ENCODE measurements at regions not wholly inside any gene's neighbourhood (a gene's known extent, or its start where the extent isn't known, plus 50 kb on each side); places are given as distances from the start of the nearest gene placed in this dataset.

DNA sequence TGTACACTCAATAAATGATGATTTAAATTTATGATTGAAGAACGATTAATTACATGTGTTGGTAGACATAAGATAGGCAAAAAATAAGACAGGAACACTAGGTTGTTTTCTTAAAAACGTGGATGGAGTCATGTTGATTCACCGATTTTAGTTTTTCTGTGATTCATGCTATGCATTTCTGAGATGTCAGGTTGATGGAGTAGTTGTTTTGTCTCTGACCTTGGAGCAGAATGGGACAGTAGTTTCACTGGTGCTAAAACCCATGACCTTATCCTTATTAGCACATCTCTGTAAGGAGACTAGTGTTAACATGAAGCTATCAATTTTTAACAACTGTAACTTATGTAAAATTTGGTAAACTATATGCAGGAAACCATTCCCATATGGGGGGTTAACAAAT is 611.6 kb upstream of the FZD8 start:
- in situ Hi-C loops (cut with MboI; ENCODE audit: low sequenced_read_pairs, unreplicated experiment): no loop called here
- TF ChIP-seq, protein P1, sequence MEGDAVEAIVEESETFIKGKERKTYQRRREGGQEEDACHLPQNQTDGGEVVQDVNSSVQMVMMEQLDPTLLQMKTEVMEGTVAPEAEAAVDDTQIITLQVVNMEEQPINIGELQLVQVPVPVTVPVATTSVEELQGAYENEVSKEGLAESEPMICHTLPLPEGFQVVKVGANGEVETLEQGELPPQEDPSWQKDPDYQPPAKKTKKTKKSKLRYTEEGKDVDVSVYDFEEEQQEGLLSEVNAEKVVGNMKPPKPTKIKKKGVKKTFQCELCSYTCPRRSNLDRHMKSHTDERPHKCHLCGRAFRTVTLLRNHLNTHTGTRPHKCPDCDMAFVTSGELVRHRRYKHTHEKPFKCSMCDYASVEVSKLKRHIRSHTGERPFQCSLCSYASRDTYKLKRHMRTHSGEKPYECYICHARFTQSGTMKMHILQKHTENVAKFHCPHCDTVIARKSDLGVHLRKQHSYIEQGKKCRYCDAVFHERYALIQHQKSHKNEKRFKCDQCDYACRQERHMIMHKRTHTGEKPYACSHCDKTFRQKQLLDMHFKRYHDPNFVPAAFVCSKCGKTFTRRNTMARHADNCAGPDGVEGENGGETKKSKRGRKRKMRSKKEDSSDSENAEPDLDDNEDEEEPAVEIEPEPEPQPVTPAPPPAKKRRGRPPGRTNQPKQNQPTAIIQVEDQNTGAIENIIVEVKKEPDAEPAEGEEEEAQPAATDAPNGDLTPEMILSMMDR (IDR thresholded peaks at IDR 0.05; ENCODE audit: borderline replicate concordance, control extremely low read depth, extremely low read depth, insufficient read depth, missing control alignments): no peak
- DNase-seq (ENCODE audit: low spot score): no peak

GRCh38 chr10:36251068-36251467 is 609.0 kb upstream of the FZD8 start:
- no peak for DNase-seq (ENCODE audit: low spot score)
- TF ChIP-seq, protein P1 (IDR thresholded peaks at IDR 0.05; ENCODE audit: borderline replicate concordance, control extremely low read depth, extremely low read depth, insufficient read depth, missing control alignments): no peak
- in situ Hi-C loops (cut with MboI; ENCODE audit: low sequenced_read_pairs, unreplicated experiment): no loop called here

- in situ Hi-C loops (cut with MboI; ENCODE audit: low sequenced_read_pairs, unreplicated experiment): no loop called here
- no peak for DNase-seq (ENCODE audit: low spot score)
- TF ChIP-seq, protein P1 (IDR thresholded peaks at IDR 0.05; ENCODE audit: borderline replicate concordance, control extremely low read depth, extremely low read depth, insufficient read depth, missing control alignments): no peak
Observed at GRCh38 chr10:36248304-36248981, 606.3 kb upstream of the FZD8 start.

DNA sequence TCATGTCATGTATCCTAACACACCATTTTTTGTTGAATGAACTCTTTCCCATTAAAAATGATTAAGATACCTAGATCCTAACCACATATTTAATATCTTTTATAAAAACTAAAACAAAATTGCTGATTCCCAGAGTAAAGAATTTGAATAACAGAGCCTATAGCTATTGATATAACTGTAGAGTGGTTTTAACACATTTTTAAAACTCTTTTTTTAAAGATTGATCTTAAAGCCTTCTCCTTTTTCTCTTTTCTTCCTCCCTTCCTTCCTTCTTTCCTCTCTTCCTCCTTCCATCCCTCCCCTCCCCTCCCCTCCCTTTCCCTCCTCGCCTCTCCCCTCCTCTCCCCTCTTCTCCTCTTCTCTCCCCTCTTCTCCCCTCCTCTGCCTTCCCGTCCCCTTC is 605.4 kb upstream of the FZD8 start:
- in situ Hi-C loops (cut with MboI; ENCODE audit: low sequenced_read_pairs, unreplicated experiment): no loop called here
- no peak for DNase-seq (ENCODE audit: low spot score)
- TF ChIP-seq, protein P1 (IDR thresholded peaks at IDR 0.05; ENCODE audit: borderline replicate concordance, control extremely low read depth, extremely low read depth, insufficient read depth, missing control alignments): no peak

DNA sequence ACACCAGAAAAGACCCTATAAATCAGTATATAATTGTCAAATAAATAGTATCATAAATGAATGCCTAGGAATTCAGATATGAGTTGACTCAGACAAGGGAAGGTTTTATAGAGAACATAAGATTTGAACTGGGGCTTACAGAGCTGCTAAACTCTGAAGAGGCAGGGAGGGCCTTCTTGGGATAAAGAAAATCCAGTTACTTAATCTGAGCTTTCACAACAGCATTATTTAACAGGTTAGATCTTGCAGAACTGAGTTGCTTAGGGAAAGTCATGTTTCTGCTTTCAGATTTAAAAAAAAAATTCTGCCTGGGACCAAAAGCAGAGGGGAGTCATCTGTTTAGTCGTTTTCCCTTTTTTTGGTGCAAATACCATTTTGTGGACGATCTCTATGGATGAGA is 594.8 kb upstream of the FZD8 start:
- DNase-seq (ENCODE audit: low spot score): no peak
- in situ Hi-C loops (cut with MboI; ENCODE audit: low sequenced_read_pairs, unreplicated experiment): no loop called here

DNA sequence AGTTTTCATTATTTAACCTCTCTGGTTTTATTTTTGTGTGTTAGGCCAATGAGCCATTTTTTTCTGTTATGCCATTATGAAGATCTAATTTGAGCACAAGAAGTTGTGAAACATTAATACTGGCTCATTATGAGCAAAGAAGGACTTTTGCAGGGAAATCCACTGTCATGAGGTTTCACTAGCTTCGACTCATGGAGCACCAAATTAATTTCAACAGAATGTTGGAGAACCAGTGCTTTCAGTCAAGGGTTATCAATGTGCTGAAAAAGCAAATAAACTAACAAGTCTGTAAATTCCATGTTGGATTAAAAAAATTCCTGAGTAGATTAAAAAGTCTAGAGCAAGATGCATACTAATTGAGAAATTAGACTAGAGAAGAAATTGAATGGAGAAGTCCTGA is 594.2 kb upstream of the FZD8 start:
- in situ Hi-C loops (cut with MboI; ENCODE audit: low sequenced_read_pairs, unreplicated experiment): no loop called here
- no peak for DNase-seq (ENCODE audit: low spot score)
- TF ChIP-seq, protein P1 (IDR thresholded peaks at IDR 0.05; ENCODE audit: borderline replicate concordance, control extremely low read depth, extremely low read depth, insufficient read depth, missing control alignments): no peak

More for the DNA sequence above, 594.8 kb upstream of the FZD8 start:
- TF ChIP-seq, protein P1 (IDR thresholded peaks at IDR 0.05; ENCODE audit: borderline replicate concordance, control extremely low read depth, extremely low read depth, insufficient read depth, missing control alignments): no peak
